GM12878 (cell line): ENCODE measurements at regions not wholly inside any gene's neighbourhood (a gene's known extent, or its start where the extent isn't known, plus 50 kb on each side); places are given as distances from the start of the nearest gene placed in this dataset.

Experiments
- ATAC-seq: fragments of 200-7000 bp; cut with Tn5 transposase; 3 replicates; pipeline ENCODE4 v1.9.1; 2020; ENCODE audit warnings: mild to moderate bottlenecking, moderate library complexity
- BruUV-seq: library from RNA; stranded (reverse); fragments of 400-500 nt; replicated peaks from 2 replicates; lab custom pipeline; 2021; lab: Mats Ljungman, UMichigan
- CTCF ChIA-PET: fragments of 300-600 bp; sonication (Branson Sonifier 250); formaldehyde crosslinking; extraction: SDS; loops from one replicate; lab custom pipeline; 2021; ENCODE audit warnings: inconsistent platforms; lab: Yijun Ruan, JAX
- POLR2A ChIA-PET: fragments of 350-600 bp; formaldehyde crosslinking; extraction: SDS; loops from one replicate; lab custom pipeline; 2021; ENCODE audit warnings: inconsistent platforms; lab: Charles Lee
- RAD21 ChIA-PET: fragments of 300-600 bp; sonication (Branson Sonifier 250); formaldehyde crosslinking; loops from one replicate; lab custom pipeline; 2023; ENCODE audit warnings: antibody characterized with exemption; ENCODE audit not compliant: unreplicated experiment; lab: Charles Lee
- SMC1A ChIA-PET: fragments of 300-600 bp; sonication (Branson Sonifier 250); formaldehyde crosslinking; loops from one replicate; lab custom pipeline; 2023; ENCODE audit not compliant: unreplicated experiment, uncharacterized antibody; lab: Charles Lee
- DNase-seq: peaks from one replicate; pipeline ENCODE4 v3.0.0-alpha.2; 2011; ENCODE audit warnings: low read depth, low spot score
- FAIRE-seq: peaks from 3 replicates; lab custom pipeline; 2011; peaks lifted over from hg19 to GRCh38; lab: Jason Lieb, UNC
- H2AFZ ChIP-seq: 2 replicates; pipeline ENCODE4 v1.6.0; 2011; ENCODE audit warnings: low read depth, low read length, control low read depth; ENCODE audit not compliant: control insufficient read depth
- H3K27ac ChIP-seq: 2 replicates; pipeline ENCODE4 v1.5.1; 2011; ENCODE audit warnings: control low read depth; ENCODE audit not compliant: control insufficient read depth, insufficient read depth
- H3K27me3 ChIP-seq, 2 experiments: replicated peaks in 1 of 2; 2 replicates each; pipeline versions ENCODE4 v1.6.0 to v1.6.1; 2011; ENCODE audit warnings: low read length in 1 of 2; ENCODE audit not compliant: control insufficient read depth in 2 of 2, insufficient read depth in 2 of 2
- H3K36me3 ChIP-seq, 2 experiments: 2 replicates each; pipeline ENCODE4 v1.5.1; 2011; ENCODE audit warnings: low read length in 1 of 2; ENCODE audit not compliant: control insufficient read depth in 2 of 2, insufficient read depth in 2 of 2
- H3K4me1 ChIP-seq: 2 replicates; pipeline ENCODE4 v1.6.1; 2011; ENCODE audit warnings: mild to moderate bottlenecking, low read length, moderate library complexity, mixed read lengths; ENCODE audit not compliant: control insufficient read depth, insufficient read depth
- H3K4me2 ChIP-seq: 2 replicates; pipeline ENCODE4 v1.6.0; 2011; ENCODE audit warnings: control low read depth; ENCODE audit not compliant: control insufficient read depth, insufficient read depth
- H3K4me3 ChIP-seq: fragments of 200-600 bp; sonication (generic); 2 replicates; pipeline ENCODE4 v1.5.1; 2016
- H3K79me2 ChIP-seq: 2 replicates; pipeline ENCODE4 v1.6.0; 2011; ENCODE audit warnings: low read length; ENCODE audit not compliant: control insufficient read depth, insufficient read depth
- H3K9ac ChIP-seq: 2 replicates; pipeline ENCODE4 v1.8.0; 2011; ENCODE audit warnings: low read length, control low read depth, mixed read lengths; ENCODE audit not compliant: control insufficient read depth, insufficient read depth
- H3K9me3 ChIP-seq: replicated peaks from 3 replicates; pipeline ENCODE4 v1.5.1; 2011; ENCODE audit warnings: mild to moderate bottlenecking, low read length; ENCODE audit not compliant: control insufficient read depth, insufficient read depth
- H4K20me1 ChIP-seq: 2 replicates; pipeline ENCODE4 v1.6.0; 2011; ENCODE audit not compliant: control insufficient read depth, insufficient read depth
- ASH2L ChIP-seq: fragments of 300-600, 200-600 bp; sonication (generic); IDR thresholded peaks from 2 replicates; pipeline ENCODE4 v1.6.1; 2017; ENCODE audit warnings: low read depth, mild to moderate bottlenecking, borderline replicate concordance
- BACH1 ChIP-seq: fragments of 450-650 bp; IDR thresholded peaks from 2 replicates; pipeline ENCODE4 v1.6.1; 2017; ENCODE audit warnings: mild to moderate bottlenecking, borderline replicate concordance
- BMI1 ChIP-seq: fragments of 450-650 bp; IDR thresholded peaks from 2 replicates; pipeline ENCODE4 v1.6.1; 2016; ENCODE audit warnings: mild to moderate bottlenecking, moderate library complexity, borderline replicate concordance
- HCFC1 ChIP-seq: fragments of 150-350 bp; IDR thresholded peaks from 2 replicates; pipeline ENCODE4 v1.6.1; 2014; ENCODE audit warnings: low read length
- MYB ChIP-seq: fragments of 150-350 bp; IDR thresholded peaks from 2 replicates; pipeline ENCODE4 v1.6.1; 2014; ENCODE audit warnings: mild to moderate bottlenecking, low read depth, low read length, borderline replicate concordance
- RELA ChIP-seq: fragments of 450-650 bp; IDR thresholded peaks from 2 replicates; pipeline ENCODE4 v1.8.0; 2014; ENCODE audit warnings: borderline replicate concordance; ENCODE audit not compliant: partially characterized antibody
- SIX5 ChIP-seq: IDR thresholded peaks from 2 replicates; pipeline ENCODE4 v1.6.1; 2011; ENCODE audit warnings: mild to moderate bottlenecking, low read depth, low read length, moderate library complexity; ENCODE audit not compliant: severe bottlenecking
- STAT1 ChIP-seq: fragments of 450-650 bp; conservative IDR thresholded peaks from 2 replicates; pipeline ENCODE4 v1.6.1; 2014; ENCODE audit warnings: antibody characterized with exemption, mild to moderate bottlenecking
- SUZ12 ChIP-seq: fragments of 200-600 bp; sonication (generic); IDR thresholded peaks from one replicate; pipeline ENCODE4 v1.6.1; 2018; ENCODE audit warnings: antibody characterized with exemption, mild to moderate bottlenecking; ENCODE audit not compliant: unreplicated experiment
- TAF1 ChIP-seq: IDR thresholded peaks from 2 replicates; pipeline ENCODE4 v1.6.1; 2011; ENCODE audit warnings: mild to moderate bottlenecking, low read depth, low read length, borderline replicate concordance
- YBX1 ChIP-seq: fragments of 450-650 bp; IDR thresholded peaks from 2 replicates; pipeline ENCODE4 v1.6.1; 2016; ENCODE audit warnings: antibody characterized with exemption
- ZNF622 ChIP-seq: fragments of 450-650 bp; IDR thresholded peaks from 2 replicates; pipeline ENCODE4 v1.6.1; 2017; ENCODE audit warnings: mild to moderate bottlenecking, inconsistent platforms
- WGBS: methylation state at CpG from one replicate; pipeline ENCODE4 v1.1.6; 2016; ENCODE audit warnings: low lambda C conversion rate; ENCODE audit not compliant: insufficient replicate concordance, insufficient coverage; ENCODE audit errors: missing lambda C conversion rate; 5-methylcytosine and 5-hydroxymethylcytosine counted together
- in situ Hi-C: fragments of 300-500 bp; cut with MboI; formaldehyde crosslinking; loops from 9 replicates; pipeline ENCODE4 v1.14.3; 2018; ENCODE audit warnings: mixed read lengths
- intact Hi-C: fragments of 100-400 bp; cut with micrococcal nuclease; formaldehyde crosslinking; loops from one replicate; pipeline ENCODE4 v1.14.2; 2022; ENCODE audit not compliant: unreplicated experiment
- TF ChIP-seq, protein P1 (sequence below): IDR thresholded peaks from 2 replicates; pipeline ENCODE4 v1.6.1; 2012; ENCODE audit warnings: low read length, inconsistent platforms
- TF ChIP-seq, protein P2 (sequence below): fragments of 450-650 bp; conservative IDR thresholded peaks from 2 replicates; pipeline ENCODE4 v1.6.1; 2017; ENCODE audit warnings: mild to moderate bottlenecking, moderate library complexity
- TF ChIP-seq, protein P3 (sequence below): fragments of 450-650 bp; IDR thresholded peaks from 2 replicates; pipeline ENCODE4 v1.6.1; 2017; ENCODE audit warnings: mild to moderate bottlenecking

DNA sequence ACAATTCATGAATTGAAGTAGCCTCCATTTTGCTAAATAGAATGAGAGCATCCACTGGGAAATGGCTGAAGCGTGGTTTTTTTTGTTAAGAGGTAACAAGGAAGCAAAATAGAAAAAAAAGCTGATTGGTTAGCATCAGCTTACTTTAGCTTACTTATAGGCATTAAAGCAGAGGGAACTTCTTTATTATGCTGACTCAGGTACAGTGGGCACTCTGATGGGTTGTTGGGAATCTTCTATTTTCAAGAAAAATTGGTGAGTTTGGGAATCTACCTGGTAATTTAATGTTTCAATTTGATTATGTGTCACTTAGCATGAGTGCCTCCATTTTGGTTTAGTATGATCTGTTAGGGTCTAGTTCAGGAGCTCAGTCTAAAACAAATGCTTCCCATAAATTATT lies 289.6 kb downstream of the ANXA1 start:
- CTCF ChIA-PET: no interaction called here
- in situ Hi-C loops: no loop called here

More for the DNA sequence above, 289.6 kb downstream of the ANXA1 start:
- ATAC-seq: no peak
- TF ChIP-seq BACH1: no peak
- TF ChIP-seq, protein P1, sequence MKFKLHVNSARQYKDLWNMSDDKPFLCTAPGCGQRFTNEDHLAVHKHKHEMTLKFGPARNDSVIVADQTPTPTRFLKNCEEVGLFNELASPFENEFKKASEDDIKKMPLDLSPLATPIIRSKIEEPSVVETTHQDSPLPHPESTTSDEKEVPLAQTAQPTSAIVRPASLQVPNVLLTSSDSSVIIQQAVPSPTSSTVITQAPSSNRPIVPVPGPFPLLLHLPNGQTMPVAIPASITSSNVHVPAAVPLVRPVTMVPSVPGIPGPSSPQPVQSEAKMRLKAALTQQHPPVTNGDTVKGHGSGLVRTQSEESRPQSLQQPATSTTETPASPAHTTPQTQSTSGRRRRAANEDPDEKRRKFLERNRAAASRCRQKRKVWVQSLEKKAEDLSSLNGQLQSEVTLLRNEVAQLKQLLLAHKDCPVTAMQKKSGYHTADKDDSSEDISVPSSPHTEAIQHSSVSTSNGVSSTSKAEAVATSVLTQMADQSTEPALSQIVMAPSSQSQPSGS: no peak
- TF ChIP-seq ZNF622: no peak
- no peak for TF ChIP-seq STAT1
- no peak for TF ChIP-seq YBX1
- TF ChIP-seq, protein P2, sequence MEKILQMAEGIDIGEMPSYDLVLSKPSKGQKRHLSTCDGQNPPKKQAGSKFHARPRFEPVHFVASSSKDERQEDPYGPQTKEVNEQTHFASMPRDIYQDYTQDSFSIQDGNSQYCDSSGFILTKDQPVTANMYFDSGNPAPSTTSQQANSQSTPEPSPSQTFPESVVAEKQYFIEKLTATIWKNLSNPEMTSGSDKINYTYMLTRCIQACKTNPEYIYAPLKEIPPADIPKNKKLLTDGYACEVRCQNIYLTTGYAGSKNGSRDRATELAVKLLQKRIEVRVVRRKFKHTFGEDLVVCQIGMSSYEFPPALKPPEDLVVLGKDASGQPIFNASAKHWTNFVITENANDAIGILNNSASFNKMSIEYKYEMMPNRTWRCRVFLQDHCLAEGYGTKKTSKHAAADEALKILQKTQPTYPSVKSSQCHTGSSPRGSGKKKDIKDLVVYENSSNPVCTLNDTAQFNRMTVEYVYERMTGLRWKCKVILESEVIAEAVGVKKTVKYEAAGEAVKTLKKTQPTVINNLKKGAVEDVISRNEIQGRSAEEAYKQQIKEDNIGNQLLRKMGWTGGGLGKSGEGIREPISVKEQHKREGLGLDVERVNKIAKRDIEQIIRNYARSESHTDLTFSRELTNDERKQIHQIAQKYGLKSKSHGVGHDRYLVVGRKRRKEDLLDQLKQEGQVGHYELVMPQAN: no peak
- TF ChIP-seq, protein P3, sequence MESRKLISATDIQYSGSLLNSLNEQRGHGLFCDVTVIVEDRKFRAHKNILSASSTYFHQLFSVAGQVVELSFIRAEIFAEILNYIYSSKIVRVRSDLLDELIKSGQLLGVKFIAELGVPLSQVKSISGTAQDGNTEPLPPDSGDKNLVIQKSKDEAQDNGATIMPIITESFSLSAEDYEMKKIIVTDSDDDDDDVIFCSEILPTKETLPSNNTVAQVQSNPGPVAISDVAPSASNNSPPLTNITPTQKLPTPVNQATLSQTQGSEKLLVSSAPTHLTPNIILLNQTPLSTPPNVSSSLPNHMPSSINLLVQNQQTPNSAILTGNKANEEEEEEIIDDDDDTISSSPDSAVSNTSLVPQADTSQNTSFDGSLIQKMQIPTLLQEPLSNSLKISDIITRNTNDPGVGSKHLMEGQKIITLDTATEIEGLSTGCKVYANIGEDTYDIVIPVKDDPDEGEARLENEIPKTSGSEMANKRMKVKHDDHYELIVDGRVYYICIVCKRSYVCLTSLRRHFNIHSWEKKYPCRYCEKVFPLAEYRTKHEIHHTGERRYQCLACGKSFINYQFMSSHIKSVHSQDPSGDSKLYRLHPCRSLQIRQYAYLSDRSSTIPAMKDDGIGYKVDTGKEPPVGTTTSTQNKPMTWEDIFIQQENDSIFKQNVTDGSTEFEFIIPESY: no peak
- no peak for TF ChIP-seq ASH2L
- TF ChIP-seq SUZ12: no peak
- no peak for TF ChIP-seq HCFC1
- no peak for TF ChIP-seq SIX5
- no peak for TF ChIP-seq TAF1
- no peak for TF ChIP-seq MYB
- TF ChIP-seq RELA: no peak
- TF ChIP-seq BMI1: no peak
- no peak for DNase-seq
- ChIA-PET SMC1A (interaction anchor here (0.9 kb wide), 1 partner anchor 8 kb away, joined by 3 read pairs; no protein-coding TSS in a partner anchor), RAD21 (interaction anchor here (0.7 kb wide), 1 partner anchor 14 kb away, joined by 3 read pairs; no protein-coding TSS in a partner anchor), POLR2A (no interaction called here)
- Histone ChIP-seq H3K4me1 (no peaks in the 10 kb centered on the region), H3K36me3 (no peaks in the 10 kb centered on the region), H2AFZ (no peak overlapping the region), H3K27ac (no peak overlapping the region), H3K4me3 (no peak overlapping the region), H3K4me2 (no peak overlapping the region), H3K9me3 (no peaks in the 10 kb centered on the region), H3K79me2 (no peaks in the 10 kb centered on the region), H3K9ac (no peak overlapping the region), H3K27me3 (no peaks in the 10 kb centered on the region), H4K20me1 (no peaks in the 10 kb centered on the region)
- BruUV-seq: no TSS peak
- FAIRE-seq: no peak
- 0% methylated on average over 1 of the region's 1 CpG for WGBS
- intact Hi-C loops: no loop called here
